SK-N-SH treated with all-trans-retinoic acid at 6 μM for 48 hours (cell line): ENCODE measurements at regions not wholly inside any gene's neighbourhood (a gene's known extent, or its start where the extent isn't known, plus 50 kb on each side); places are given as distances from the start of the nearest gene placed in this dataset.

Source experiments
- ATAC-seq: fragments of 200-7000 bp; cut with Tn5 transposase; 3 replicates; pipeline ENCODE4 v1.9.1; 2020; ENCODE audit warnings: mild to moderate bottlenecking, moderate library complexity
- ARNTL ChIP-seq: fragments of 450-650 bp; formaldehyde crosslinking; IDR thresholded peaks from 2 replicates; pipeline ENCODE4 v1.5.0; 2020; ENCODE audit warnings: low read depth, mild to moderate bottlenecking, moderate library complexity, borderline replicate concordance
- BACH2 ChIP-seq: fragments of 250-450 bp; sonication (Bioruptor Pico); IDR thresholded peaks from 2 replicates; pipeline ENCODE4 v1.9.0; 2021; ENCODE audit warnings: mild to moderate bottlenecking, borderline replicate concordance
- CREB5 ChIP-seq: fragments of 250-450 bp; sonication (Bioruptor Pico); IDR thresholded peaks from 2 replicates; pipeline ENCODE4 v1.5.1; 2020; ENCODE audit warnings: low read depth, mild to moderate bottlenecking, moderate library complexity
- CSDC2 ChIP-seq: fragments of 250-450 bp; sonication (Bioruptor Pico); IDR thresholded peaks from 2 replicates; pipeline ENCODE4 v1.5.0; 2020; ENCODE audit warnings: mild to moderate bottlenecking, moderate library complexity
- CSRNP3 ChIP-seq: fragments of 250-450 bp; sonication (Bioruptor Pico); IDR thresholded peaks from 2 replicates; pipeline ENCODE4 v1.5.1; 2021; ENCODE audit warnings: mild to moderate bottlenecking, moderate library complexity
- ESRRG ChIP-seq: fragments of 250-450 bp; sonication (Bioruptor Pico); IDR thresholded peaks from 2 replicates; pipeline ENCODE4 v1.6.1; 2021; ENCODE audit warnings: mild to moderate bottlenecking
- GLIS3 ChIP-seq: fragments of 250-450 bp; sonication (Bioruptor Pico); IDR thresholded peaks from 2 replicates; pipeline ENCODE4 v1.5.0; 2020; ENCODE audit warnings: mild to moderate bottlenecking, moderate library complexity
- OSR1 ChIP-seq: fragments of 250-450 bp; sonication (Bioruptor Pico); IDR thresholded peaks from 2 replicates; pipeline ENCODE4 v1.8.0; 2022; ENCODE audit warnings: moderate library complexity, mild to moderate bottlenecking, inconsistent platforms
- PATZ1 ChIP-seq: fragments of 250-450 bp; sonication (Bioruptor Pico); IDR thresholded peaks from 2 replicates; pipeline ENCODE4 v1.8.0; 2020; ENCODE audit warnings: mild to moderate bottlenecking, moderate library complexity, borderline replicate concordance
- POU6F1 ChIP-seq: fragments of 250-450 bp; sonication (Bioruptor Pico); IDR thresholded peaks from 2 replicates; pipeline ENCODE4 v1.8.0; 2021; ENCODE audit warnings: low read depth, mild to moderate bottlenecking, moderate library complexity, borderline replicate concordance
- PPARA ChIP-seq: fragments of 250-450 bp; sonication (Bioruptor Pico); IDR thresholded peaks from 2 replicates; pipeline ENCODE4 v1.5.0; 2020; ENCODE audit warnings: mild to moderate bottlenecking, borderline replicate concordance
- RARB ChIP-seq: fragments of 250-450 bp; sonication (Bioruptor Pico); IDR thresholded peaks from 2 replicates; pipeline ENCODE4 v1.8.0; 2021; ENCODE audit warnings: mild to moderate bottlenecking, moderate library complexity
- TCF4 ChIP-seq: fragments of 250-450 bp; sonication (Bioruptor Pico); IDR thresholded peaks from 2 replicates; pipeline ENCODE4 v1.8.0; 2021; ENCODE audit warnings: mild to moderate bottlenecking, moderate library complexity, borderline replicate concordance
- TOX ChIP-seq: fragments of 250-450 bp; sonication (Bioruptor Pico); IDR thresholded peaks from 2 replicates; pipeline ENCODE4 v1.8.0; 2021; ENCODE audit warnings: mild to moderate bottlenecking, moderate library complexity, borderline replicate concordance
- TSHZ2 ChIP-seq: fragments of 250-450 bp; sonication (Bioruptor Pico); IDR thresholded peaks from 2 replicates; pipeline ENCODE4 v1.5.0; 2020; ENCODE audit warnings: mild to moderate bottlenecking, moderate library complexity
- ZC3H10 ChIP-seq: fragments of 250-450 bp; sonication (Bioruptor Pico); IDR thresholded peaks from 2 replicates; pipeline ENCODE4 v1.5.1; 2021; ENCODE audit warnings: mild to moderate bottlenecking, moderate library complexity
- ZFP3 ChIP-seq: fragments of 250-450 bp; sonication (Bioruptor Pico); IDR thresholded peaks from 2 replicates; pipeline ENCODE4 v1.5.0; 2020; ENCODE audit warnings: mild to moderate bottlenecking, moderate library complexity
- ZFP30 ChIP-seq: fragments of 450-650 bp; formaldehyde crosslinking; IDR thresholded peaks from 2 replicates; pipeline ENCODE4 v1.5.0; 2022; ENCODE audit warnings: mild to moderate bottlenecking, moderate library complexity
- ZNF565 ChIP-seq: fragments of 450-650 bp; formaldehyde crosslinking; conservative IDR thresholded peaks from 2 replicates; pipeline ENCODE4 v1.5.0; 2020; ENCODE audit warnings: low read depth, mild to moderate bottlenecking, moderate library complexity
- ZNF70 ChIP-seq: fragments of 450-650 bp; formaldehyde crosslinking; IDR thresholded peaks from 2 replicates; pipeline ENCODE4 v1.5.0; 2020; ENCODE audit warnings: mild to moderate bottlenecking, moderate library complexity
- ZNF8 ChIP-seq: fragments of 450-650 bp; formaldehyde crosslinking; IDR thresholded peaks from 2 replicates; pipeline ENCODE4 v1.5.0; 2020; ENCODE audit warnings: mild to moderate bottlenecking, moderate library complexity

GRCh38 chr7:67447297-67447696 lies 450.7 kb downstream of the TYW1 start:
- no peak for TF ChIP-seq CSDC2 (CRISPR knock-in tag)
- TF ChIP-seq ZC3H10 (CRISPR knock-in tag) = no peak
- TF ChIP-seq BACH2 (CRISPR knock-in tag) = no peak
- TF ChIP-seq CREB5 = no peak
- no peak for TF ChIP-seq PATZ1 (CRISPR knock-in tag)
- no peak for TF ChIP-seq GLIS3 (CRISPR knock-in tag)
- TF ChIP-seq ARNTL (CRISPR knock-in tag) = no peak
- no peak for TF ChIP-seq TCF4 (CRISPR knock-in tag)
- no peak for TF ChIP-seq OSR1 (CRISPR knock-in tag)
- no peak for TF ChIP-seq ZNF565
- no peak for TF ChIP-seq ESRRG
- TF ChIP-seq CSRNP3 (CRISPR knock-in tag) = no peak
- no peak for TF ChIP-seq RARB
- TF ChIP-seq POU6F1 (CRISPR knock-in tag) = no peak
- no peak for TF ChIP-seq TOX
- TF ChIP-seq TSHZ2 (CRISPR knock-in tag) = no peak
- TF ChIP-seq ZNF8 = no peak
- TF ChIP-seq, all 23 proteins: peak for 0
- ATAC-seq = no peak

GRCh38 chr7:67448271-67448670 lies 451.6 kb downstream of the TYW1 start:
- TF ChIP-seq ZFP30 (CRISPR knock-in tag) (no peak), TCF4 (CRISPR knock-in tag) (no peak), PPARA (CRISPR knock-in tag) (no peak), ZNF565 (no peak), ESRRG (no peak), TSHZ2 (CRISPR knock-in tag) (no peak), ZNF70 (CRISPR knock-in tag) (no peak), ZFP3 (no peak), OSR1 (CRISPR knock-in tag) (no peak), CSRNP3 (CRISPR knock-in tag) (no peak), POU6F1 (CRISPR knock-in tag) (no peak), ZC3H10 (CRISPR knock-in tag) (no peak), GLIS3 (CRISPR knock-in tag) (no peak), TOX (no peak), BACH2 (CRISPR knock-in tag) (no peak)
- no peak for ATAC-seq
